Body of pancreas (tissue), 4 donors: ENCODE measurements at regions not wholly inside any gene's neighbourhood (a gene's known extent, or its start where the extent isn't known, plus 50 kb on each side); places are given as distances from the start of the nearest gene placed in this dataset.

Experiments used
- POLR2A ChIP-seq, 3 donors: fragments of 450-650 bp; IDR thresholded peaks; one replicate each; pipeline ENCODE4 v1.6.1; 2016; ENCODE audit warnings: antibody characterized with exemption in 3 of 3, mild to moderate bottlenecking in 2 of 3
- TF ChIP-seq, protein P1 (sequence below), 7 experiments: fragments of 450-650 bp in 4 of 7; fragments of 200-600 bp in 3 of 7; sonication (generic) in 3 of 7; IDR thresholded peaks; one replicate each; pipeline ENCODE4 v1.5.1; 2016 to 2019; ENCODE audit warnings: antibody characterized with exemption in 7 of 7

DNA sequence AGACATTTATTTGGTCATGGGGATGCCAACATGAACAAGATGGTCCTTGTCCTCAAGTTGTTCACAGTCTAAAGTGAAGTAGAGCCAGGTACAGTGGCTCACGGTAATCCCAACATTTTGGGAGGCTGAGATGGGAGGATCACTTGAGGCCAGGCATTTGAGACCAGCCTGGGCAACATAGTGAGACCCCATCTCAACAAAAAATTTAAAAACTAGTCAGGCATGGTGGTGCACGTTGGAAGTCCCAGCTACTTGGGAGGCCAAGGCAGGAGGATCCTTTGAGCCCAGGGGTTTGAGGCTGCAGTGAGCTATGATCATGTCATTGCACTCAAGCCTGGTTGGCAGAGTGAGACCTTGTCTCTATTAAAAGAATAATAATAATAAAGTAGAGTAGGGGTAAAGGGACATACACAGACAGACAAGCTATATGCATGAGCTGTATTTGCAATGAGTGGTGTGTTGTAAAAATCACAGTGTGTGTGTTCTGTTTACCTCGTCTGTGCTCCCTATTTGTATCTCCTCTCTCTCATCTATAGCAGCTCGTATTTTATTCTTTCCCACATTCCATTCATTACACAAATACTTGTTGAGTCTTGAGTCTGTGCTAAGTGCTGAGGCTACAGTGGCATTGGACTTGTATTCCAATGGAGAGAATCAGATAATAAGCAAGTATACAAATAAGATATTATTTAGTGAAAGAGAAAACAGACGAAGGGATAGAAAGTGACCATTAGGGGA lies 73.9 kb upstream of the DHX40 start:
- TF ChIP-seq, protein P1, sequence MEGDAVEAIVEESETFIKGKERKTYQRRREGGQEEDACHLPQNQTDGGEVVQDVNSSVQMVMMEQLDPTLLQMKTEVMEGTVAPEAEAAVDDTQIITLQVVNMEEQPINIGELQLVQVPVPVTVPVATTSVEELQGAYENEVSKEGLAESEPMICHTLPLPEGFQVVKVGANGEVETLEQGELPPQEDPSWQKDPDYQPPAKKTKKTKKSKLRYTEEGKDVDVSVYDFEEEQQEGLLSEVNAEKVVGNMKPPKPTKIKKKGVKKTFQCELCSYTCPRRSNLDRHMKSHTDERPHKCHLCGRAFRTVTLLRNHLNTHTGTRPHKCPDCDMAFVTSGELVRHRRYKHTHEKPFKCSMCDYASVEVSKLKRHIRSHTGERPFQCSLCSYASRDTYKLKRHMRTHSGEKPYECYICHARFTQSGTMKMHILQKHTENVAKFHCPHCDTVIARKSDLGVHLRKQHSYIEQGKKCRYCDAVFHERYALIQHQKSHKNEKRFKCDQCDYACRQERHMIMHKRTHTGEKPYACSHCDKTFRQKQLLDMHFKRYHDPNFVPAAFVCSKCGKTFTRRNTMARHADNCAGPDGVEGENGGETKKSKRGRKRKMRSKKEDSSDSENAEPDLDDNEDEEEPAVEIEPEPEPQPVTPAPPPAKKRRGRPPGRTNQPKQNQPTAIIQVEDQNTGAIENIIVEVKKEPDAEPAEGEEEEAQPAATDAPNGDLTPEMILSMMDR (IDR thresholded peaks at IDR 0.05): no peak
- TF ChIP-seq POLR2A (IDR thresholded peaks at IDR 0.05): no peak
